H9 (cell line): ENCODE measurements at regions not wholly inside any gene's neighbourhood (a gene's known extent, or its start where the extent isn't known, plus 50 kb on each side); places are given as distances from the start of the nearest gene placed in this dataset.

Experiments used
- DNase-seq: peaks from one replicate; pipeline ENCODE4 v3.0.0-alpha.2; 2017
- H2AFZ ChIP-seq: one replicate; pipeline ENCODE4 v1.6.1; 2013; ENCODE audit warnings: mild to moderate bottlenecking, low read length, control low read depth, moderate library complexity
- H2AK5ac ChIP-seq: 2 replicates; pipeline ENCODE4 v1.6.1; 2013; ENCODE audit warnings: low read length, control low read depth, mixed read lengths; ENCODE audit not compliant: insufficient read length
- H2BK120ac ChIP-seq: one replicate; pipeline ENCODE4 v1.6.1; 2013; ENCODE audit warnings: low read depth, mild to moderate bottlenecking, low read length, control low read depth, inconsistent platforms; ENCODE audit not compliant: poor library complexity, severe bottlenecking
- H2BK12ac ChIP-seq: 2 replicates; pipeline ENCODE4 v1.6.1; 2013; ENCODE audit warnings: low read length, control low read depth, mixed read lengths, low read depth; ENCODE audit not compliant: insufficient read length
- H2BK15ac ChIP-seq: 2 replicates; pipeline ENCODE4 v1.6.1; 2013; ENCODE audit warnings: low read depth, low read length, control low read depth
- H2BK20ac ChIP-seq: one replicate; pipeline ENCODE4 v1.6.1; 2013; ENCODE audit warnings: low read depth, mild to moderate bottlenecking, low read length, control low read depth, inconsistent platforms; ENCODE audit not compliant: poor library complexity, severe bottlenecking
- H2BK5ac ChIP-seq: 2 replicates; pipeline ENCODE4 v1.6.1; 2013; ENCODE audit warnings: low read length, control low read depth, mixed read lengths; ENCODE audit not compliant: insufficient read length
- H3K14ac ChIP-seq: 2 replicates; pipeline ENCODE4 v1.6.1; 2013; ENCODE audit warnings: low read length, control low read depth; ENCODE audit not compliant: insufficient read depth
- H3K18ac ChIP-seq: 2 replicates; pipeline ENCODE4 v1.6.1; 2013; ENCODE audit warnings: low read depth, mild to moderate bottlenecking, mixed read lengths, low read length, control low read depth; ENCODE audit not compliant: insufficient read length
- H3K23ac ChIP-seq: 2 replicates; pipeline ENCODE4 v1.6.1; 2013; ENCODE audit warnings: low read length, control low read depth, mixed read lengths, low read depth; ENCODE audit not compliant: insufficient read length
- H3K23me2 ChIP-seq: 2 replicates; pipeline ENCODE4 v1.6.1; 2013; ENCODE audit warnings: low read depth, mild to moderate bottlenecking, mixed read lengths, low read length, control low read depth; ENCODE audit not compliant: insufficient read length, poor library complexity, severe bottlenecking
- H3K27ac ChIP-seq: 2 replicates; pipeline ENCODE4 v1.5.1; 2013; ENCODE audit warnings: low read length, control low read depth, mixed read lengths, low read depth; ENCODE audit not compliant: insufficient read length
- H3K27me3 ChIP-seq: 2 replicates; pipeline ENCODE4 v1.6.1; 2013; ENCODE audit warnings: low read length, control low read depth, inconsistent platforms; ENCODE audit not compliant: insufficient read depth
- H3K4ac ChIP-seq: 2 replicates; pipeline ENCODE4 v1.6.1; 2013; ENCODE audit warnings: low read depth, mild to moderate bottlenecking, control low read depth, inconsistent platforms, low read length, moderate library complexity
- H3K4me1 ChIP-seq: 2 replicates; pipeline ENCODE4 v1.6.1; 2013; ENCODE audit warnings: low read length, control low read depth, inconsistent platforms; ENCODE audit not compliant: insufficient read depth
- H3K4me2 ChIP-seq: 2 replicates; pipeline ENCODE4 v1.6.1; 2013; ENCODE audit warnings: low read length, control low read depth, mixed read lengths; ENCODE audit not compliant: insufficient read length, insufficient read depth
- H3K56ac ChIP-seq: 2 replicates; pipeline ENCODE4 v1.6.1; 2013; ENCODE audit warnings: low read depth, mild to moderate bottlenecking, mixed read lengths, low read length, control low read depth; ENCODE audit not compliant: insufficient read length
- H3K79me1 ChIP-seq: 2 replicates; pipeline ENCODE4 v1.6.1; 2013; ENCODE audit warnings: low read depth, mild to moderate bottlenecking, moderate library complexity, low read length, control low read depth, inconsistent platforms; ENCODE audit not compliant: insufficient read depth, poor library complexity, severe bottlenecking
- H3K79me2 ChIP-seq: 2 replicates; pipeline ENCODE4 v1.6.1; 2013; ENCODE audit warnings: low read length, control low read depth, inconsistent platforms; ENCODE audit not compliant: insufficient read depth
- H3K9ac ChIP-seq: 2 replicates; pipeline ENCODE4 v1.6.1; 2013; ENCODE audit warnings: low read length, control low read depth, mixed read lengths; ENCODE audit not compliant: insufficient read length; ENCODE audit errors: extremely low read depth
- H3K9me3 ChIP-seq: one replicate; pipeline ENCODE4 v1.6.1; 2013; ENCODE audit warnings: low read depth, low read length, inconsistent platforms; ENCODE audit not compliant: control insufficient read depth
- H3T11ph ChIP-seq: one replicate; pipeline ENCODE4 v1.6.1; 2013; ENCODE audit warnings: mild to moderate bottlenecking, low read length, control low read depth, inconsistent platforms
- H4K20me1 ChIP-seq: one replicate; pipeline ENCODE4 v1.6.1; 2013; ENCODE audit not compliant: control insufficient read depth, insufficient read length, insufficient read depth
- H4K5ac ChIP-seq: 2 replicates; pipeline ENCODE4 v1.6.1; 2013; ENCODE audit warnings: low read depth, mild to moderate bottlenecking, mixed read lengths, low read length, control low read depth; ENCODE audit not compliant: insufficient read length
- H4K8ac ChIP-seq: replicated peaks from 2 replicates; pipeline ENCODE4 v1.6.1; 2013; ENCODE audit warnings: low read length, control low read depth, mixed read lengths, low read depth; ENCODE audit not compliant: insufficient read length
- H4K91ac ChIP-seq: 2 replicates; pipeline ENCODE4 v1.6.1; 2013; ENCODE audit warnings: low read depth, mild to moderate bottlenecking, moderate library complexity, mixed read lengths, low read length, control low read depth; ENCODE audit not compliant: insufficient read length
- H3K27ac Mint-ChIP-seq, 3 experiments: 2 replicates in 2 of 3; 3 replicates in 1 of 3; pipeline ENCODE4 v1.8.0; 2020 to 2021; ENCODE audit warnings: mixed read lengths in 3 of 3, mild to moderate bottlenecking in 1 of 3, moderate library complexity in 1 of 3
- H3K27me3 Mint-ChIP-seq: 2 replicates; pipeline ENCODE4 v1.8.0; 2021; ENCODE audit warnings: low read depth, mild to moderate bottlenecking, moderate library complexity, mixed read lengths
- H3K36me3 Mint-ChIP-seq, 3 experiments: 2 replicates in 2 of 3; 3 replicates in 1 of 3; pipeline ENCODE4 v1.8.0; 2020 to 2021; ENCODE audit warnings: low read depth in 3 of 3, mixed read lengths in 3 of 3; ENCODE audit not compliant: insufficient read depth in 1 of 3
- H3K4me1 Mint-ChIP-seq, 2 experiments: 2 replicates each; pipeline ENCODE4 v1.8.0; 2020; ENCODE audit warnings: mixed read lengths in 2 of 2
- H3K4me3 Mint-ChIP-seq, 2 experiments: 2 replicates in 1 of 2; 3 replicates in 1 of 2; pipeline ENCODE4 v1.8.0; 2020 to 2021; ENCODE audit warnings: mild to moderate bottlenecking in 2 of 2, mixed read lengths in 2 of 2, moderate library complexity in 1 of 2
- H3K9me3 Mint-ChIP-seq, 2 experiments: 2 replicates in 1 of 2; 3 replicates in 1 of 2; pipeline ENCODE4 v1.8.0; 2020; ENCODE audit warnings: mild to moderate bottlenecking in 2 of 2, mixed read lengths in 2 of 2, moderate library complexity in 1 of 2
- CTCF ChIP-seq: fragments of 200-600 bp; sonication (generic); conservative IDR thresholded peaks from 3 replicates; pipeline ENCODE4 v1.8.0; 2021; ENCODE audit warnings: antibody characterized with exemption, mild to moderate bottlenecking
- WGBS: extraction: QIAGEN DNeasy Blood & Tissue Kit; methylation state at CpG from one replicate; pipeline ENCODE4 v1.1.7; 2013; ENCODE audit warnings: missing lambda C conversion rate, low lambda C conversion rate, mixed read lengths; ENCODE audit not compliant: insufficient read length; ENCODE audit errors: extremely low coverage; 5-methylcytosine and 5-hydroxymethylcytosine counted together

- DNase-seq = no peak
- H4K5ac ChIP-seq = no peak overlapping the region
- no peak overlapping the region for H3K4me2 ChIP-seq
- no peak overlapping the region for H3K4ac ChIP-seq
- H3K23me2 ChIP-seq = no peaks in the 10 kb centered on the region
- Mint-ChIP-seq H3K36me3 (no peaks in the 10 kb centered on the region), H3K27me3 (no peaks in the 10 kb centered on the region), H3K9me3 (peaks cover 0 to 4% of the 10 kb centered on the region in 2 experiments; a peak in 2 of 5 replicates), H3K27ac (no peak overlapping the region), H3K4me1 (peaks cover 4 to 6% of the 10 kb centered on the region in 2 experiments), H3K4me3 (no peak overlapping the region)
- no peak overlapping the region for H3K56ac ChIP-seq
- no peak overlapping the region for H2AK5ac ChIP-seq
- no peak overlapping the region for H2BK15ac ChIP-seq
- no peak overlapping the region for H3K9ac ChIP-seq
- no peak overlapping the region for H2AFZ ChIP-seq
- H3K18ac ChIP-seq = no peak overlapping the region
- no peak overlapping the region for H3T11ph ChIP-seq
- H2BK5ac ChIP-seq = no peak overlapping the region
- H2BK20ac ChIP-seq = no peak overlapping the region
- H2BK12ac ChIP-seq = no peak overlapping the region
- no peak overlapping the region for H4K8ac ChIP-seq
- no peak overlapping the region for H4K91ac ChIP-seq
- no peaks in the 10 kb centered on the region for H3K79me1 ChIP-seq
- H3K9me3 ChIP-seq = no peaks in the 10 kb centered on the region
- no peak overlapping the region for H3K14ac ChIP-seq
- TF ChIP-seq CTCF = no peak
- H3K23ac ChIP-seq = no peak overlapping the region
- H3K79me2 ChIP-seq = no peaks in the 10 kb centered on the region
- no peak overlapping the region for H2BK120ac ChIP-seq
- no peaks in the 10 kb centered on the region for H3K4me1 ChIP-seq
- H4K20me1 ChIP-seq = no peaks in the 10 kb centered on the region
- no peaks in the 10 kb centered on the region for H3K27me3 ChIP-seq
- no CpG with 5 or more reads among the region's 3 CpGs for WGBS
- no peak overlapping the region for H3K27ac ChIP-seq
Observed at GRCh38 chr9:90986161-90986560, 184.5 kb downstream of the SYK start.
